ENCODE measurements at regions not wholly inside any gene's neighbourhood (a gene's known extent, or its start where the extent isn't known, plus 50 kb on each side); places are given as distances from the start of the nearest gene placed in this dataset.

GRCh38 chr14:50001999-50002925 lies 109.4 kb downstream of the ARF6 start:
- TF ChIP-seq CTCF (IDR thresholded peaks at IDR 0.05) (no peak), EZH2 (IDR thresholded peaks at IDR 0.05; ENCODE audit: borderline replicate concordance, insufficient read depth, low read depth, low read length, poor library complexity, severe bottlenecking) (no peak)
